SK-N-SH treated with all-trans-retinoic acid at 6 μM for 48 hours (cell line): ENCODE measurements at regions not wholly inside any gene's neighbourhood (a gene's known extent, or its start where the extent isn't known, plus 50 kb on each side); places are given as distances from the start of the nearest gene placed in this dataset.

ENCODE experiments used
- ATAC-seq: fragments of 200-7000 bp; cut with Tn5 transposase; 3 replicates; pipeline ENCODE4 v1.9.1; 2020; ENCODE audit warnings: mild to moderate bottlenecking, moderate library complexity
- ARNTL ChIP-seq: fragments of 450-650 bp; formaldehyde crosslinking; IDR thresholded peaks from 2 replicates; pipeline ENCODE4 v1.5.0; 2020; ENCODE audit warnings: low read depth, mild to moderate bottlenecking, moderate library complexity, borderline replicate concordance
- BACH2 ChIP-seq: fragments of 250-450 bp; sonication (Bioruptor Pico); IDR thresholded peaks from 2 replicates; pipeline ENCODE4 v1.9.0; 2021; ENCODE audit warnings: mild to moderate bottlenecking, borderline replicate concordance
- CREB5 ChIP-seq: fragments of 250-450 bp; sonication (Bioruptor Pico); IDR thresholded peaks from 2 replicates; pipeline ENCODE4 v1.5.1; 2020; ENCODE audit warnings: low read depth, mild to moderate bottlenecking, moderate library complexity
- CSDC2 ChIP-seq: fragments of 250-450 bp; sonication (Bioruptor Pico); IDR thresholded peaks from 2 replicates; pipeline ENCODE4 v1.5.0; 2020; ENCODE audit warnings: mild to moderate bottlenecking, moderate library complexity
- CSRNP3 ChIP-seq: fragments of 250-450 bp; sonication (Bioruptor Pico); IDR thresholded peaks from 2 replicates; pipeline ENCODE4 v1.5.1; 2021; ENCODE audit warnings: mild to moderate bottlenecking, moderate library complexity
- ESRRG ChIP-seq: fragments of 250-450 bp; sonication (Bioruptor Pico); IDR thresholded peaks from 2 replicates; pipeline ENCODE4 v1.6.1; 2021; ENCODE audit warnings: mild to moderate bottlenecking
- GLIS3 ChIP-seq: fragments of 250-450 bp; sonication (Bioruptor Pico); IDR thresholded peaks from 2 replicates; pipeline ENCODE4 v1.5.0; 2020; ENCODE audit warnings: mild to moderate bottlenecking, moderate library complexity
- ISL1 ChIP-seq: fragments of 250-450 bp; sonication (Bioruptor Pico); IDR thresholded peaks from 2 replicates; pipeline ENCODE4 v2.1.2; 2022; ENCODE audit warnings: mild to moderate bottlenecking, moderate library complexity
- OSR1 ChIP-seq: fragments of 250-450 bp; sonication (Bioruptor Pico); IDR thresholded peaks from 2 replicates; pipeline ENCODE4 v1.8.0; 2022; ENCODE audit warnings: moderate library complexity, mild to moderate bottlenecking, inconsistent platforms
- POU6F1 ChIP-seq: fragments of 250-450 bp; sonication (Bioruptor Pico); IDR thresholded peaks from 2 replicates; pipeline ENCODE4 v1.8.0; 2021; ENCODE audit warnings: low read depth, mild to moderate bottlenecking, moderate library complexity, borderline replicate concordance
- PPARA ChIP-seq: fragments of 250-450 bp; sonication (Bioruptor Pico); IDR thresholded peaks from 2 replicates; pipeline ENCODE4 v1.5.0; 2020; ENCODE audit warnings: mild to moderate bottlenecking, borderline replicate concordance
- RARB ChIP-seq: fragments of 250-450 bp; sonication (Bioruptor Pico); IDR thresholded peaks from 2 replicates; pipeline ENCODE4 v1.8.0; 2021; ENCODE audit warnings: mild to moderate bottlenecking, moderate library complexity
- TCF4 ChIP-seq: fragments of 250-450 bp; sonication (Bioruptor Pico); IDR thresholded peaks from 2 replicates; pipeline ENCODE4 v1.8.0; 2021; ENCODE audit warnings: mild to moderate bottlenecking, moderate library complexity, borderline replicate concordance
- TOX ChIP-seq: fragments of 250-450 bp; sonication (Bioruptor Pico); IDR thresholded peaks from 2 replicates; pipeline ENCODE4 v1.8.0; 2021; ENCODE audit warnings: mild to moderate bottlenecking, moderate library complexity, borderline replicate concordance
- TSHZ2 ChIP-seq: fragments of 250-450 bp; sonication (Bioruptor Pico); IDR thresholded peaks from 2 replicates; pipeline ENCODE4 v1.5.0; 2020; ENCODE audit warnings: mild to moderate bottlenecking, moderate library complexity
- ZC3H10 ChIP-seq: fragments of 250-450 bp; sonication (Bioruptor Pico); IDR thresholded peaks from 2 replicates; pipeline ENCODE4 v1.5.1; 2021; ENCODE audit warnings: mild to moderate bottlenecking, moderate library complexity
- ZFP30 ChIP-seq: fragments of 450-650 bp; formaldehyde crosslinking; IDR thresholded peaks from 2 replicates; pipeline ENCODE4 v1.5.0; 2022; ENCODE audit warnings: mild to moderate bottlenecking, moderate library complexity
- ZNF565 ChIP-seq: fragments of 450-650 bp; formaldehyde crosslinking; conservative IDR thresholded peaks from 2 replicates; pipeline ENCODE4 v1.5.0; 2020; ENCODE audit warnings: low read depth, mild to moderate bottlenecking, moderate library complexity
- ZNF8 ChIP-seq: fragments of 450-650 bp; formaldehyde crosslinking; IDR thresholded peaks from 2 replicates; pipeline ENCODE4 v1.5.0; 2020; ENCODE audit warnings: mild to moderate bottlenecking, moderate library complexity

- no peak for TF ChIP-seq POU6F1 (CRISPR knock-in tag)
- no peak for TF ChIP-seq ARNTL (CRISPR knock-in tag)
- no peak for TF ChIP-seq BACH2 (CRISPR knock-in tag)
- TF ChIP-seq ISL1, result no peak; the same call in 1 of the 2 replicates
- TF ChIP-seq CSRNP3 (CRISPR knock-in tag), result no peak
- TF ChIP-seq CREB5, result no peak
- TF ChIP-seq PPARA (CRISPR knock-in tag), result no peak
- no peak for TF ChIP-seq ZNF8
- no peak for TF ChIP-seq ESRRG
- TF ChIP-seq TSHZ2 (CRISPR knock-in tag), result no peak
- TF ChIP-seq ZFP30 (CRISPR knock-in tag), result no peak
- no peak for TF ChIP-seq OSR1 (CRISPR knock-in tag)
- no peak for TF ChIP-seq GLIS3 (CRISPR knock-in tag)
- ATAC-seq, result no peak; the same call in 2 of the 3 replicates
Observed at GRCh38 chr12:90036637-90037036, 328.0 kb upstream of the ATP2B1 start.

GRCh38 chr12:90030726-90031125 lies 322.1 kb upstream of the ATP2B1 start:
- ATAC-seq, result no peak

More at GRCh38 chr12:90030726-90031125, 322.1 kb upstream of the ATP2B1 start:
- TF ChIP-seq RARB (CRISPR knock-in tag) (no peak), TOX (CRISPR knock-in tag) (no peak), CSDC2 (CRISPR knock-in tag) (no peak), ZC3H10 (no peak), CSRNP3 (CRISPR knock-in tag) (no peak), ZNF565 (CRISPR knock-in tag) (no peak), POU6F1 (CRISPR knock-in tag) (no peak), ARNTL (CRISPR knock-in tag) (no peak), CREB5 (no peak), TCF4 (CRISPR knock-in tag) (no peak), GLIS3 (CRISPR knock-in tag) (no peak)
- TF ChIP-seq, all 23 proteins: peak for 0
